Dendritic cell treated with granulocyte-macrophage colony-stimulating factor and Interleukin-4, amounts not matched to agents 40 ng/mL and 50 ng/mL, for 4 days (primary cell): ENCODE measurements at regions not wholly inside any gene's neighbourhood (a gene's known extent, or its start where the extent isn't known, plus 50 kb on each side); places are given as distances from the start of the nearest gene placed in this dataset.
"Not testable (repeated sequence)": the region's sequence is repeated elsewhere in the genome, so short reads cannot be mapped to it uniquely, and the experiment has no call there.

ENCODE experiments used
- H3K27ac Mint-ChIP-seq: one replicate; pipeline ENCODE4 v1.8.0; 2022; ENCODE audit warnings: mild to moderate bottlenecking, mixed read lengths
- H3K27me3 Mint-ChIP-seq: one replicate; pipeline ENCODE4 v1.8.0; 2022; ENCODE audit warnings: mild to moderate bottlenecking, mixed read lengths
- H3K36me3 Mint-ChIP-seq: one replicate; pipeline ENCODE4 v1.8.0; 2022; ENCODE audit warnings: low read depth, mixed read lengths
- H3K4me1 Mint-ChIP-seq: one replicate; pipeline ENCODE4 v1.8.0; 2022; ENCODE audit warnings: low read depth, mixed read lengths
- H3K4me3 Mint-ChIP-seq: one replicate; pipeline ENCODE4 v1.8.0; 2022; ENCODE audit warnings: mild to moderate bottlenecking, moderate library complexity, mixed read lengths
- H3K9me3 Mint-ChIP-seq: one replicate; pipeline ENCODE4 v1.8.0; 2022; ENCODE audit warnings: mixed read lengths
- intact Hi-C: fragments of 100-400 bp; cut with micrococcal nuclease; formaldehyde crosslinking; loops from one replicate; pipeline ENCODE4 v1.15.0; 2022

GRCh38 chr12:74595696-74596095, 58.1 kb downstream of the ATXN7L3B start:
- Mint-ChIP-seq H3K9me3 (no peaks in the 10 kb centered on the region), H3K27ac (no peak overlapping the region), H3K27me3 (no peaks in the 10 kb centered on the region), H3K36me3 (no peaks in the 10 kb centered on the region), H3K4me1 (no peaks in the 10 kb centered on the region), H3K4me3 (no peak overlapping the region)
- intact Hi-C loops: no loop called here

- Mint-ChIP-seq H3K4me1 (no peaks in the 10 kb centered on the region), H3K9me3 (peaks cover 14% of the 10 kb centered on the region), H3K27ac (no peak overlapping the region), H3K27me3 (no peaks in the 10 kb centered on the region), H3K36me3 (no peaks in the 10 kb centered on the region), H3K4me3 (no peak overlapping the region)
- intact Hi-C loops: no loop called here
Observed at GRCh38 chr12:74598819-74599218, 61.2 kb downstream of the ATXN7L3B start.

- Mint-ChIP-seq H3K4me1 (no peaks in the 10 kb centered on the region), H3K36me3 (no peaks in the 10 kb centered on the region), H3K27me3 (no peaks in the 10 kb centered on the region), H3K4me3 (no peak overlapping the region), H3K9me3 (peaks cover 14% of the 10 kb centered on the region), H3K27ac (no peak overlapping the region)
- intact Hi-C loops: no loop called here
Observed at GRCh38 chr12:74599932-74600331, 62.3 kb downstream of the ATXN7L3B start.

GRCh38 chr12:74600817-74601216, 63.2 kb downstream of the ATXN7L3B start:
- H3K4me1 Mint-ChIP-seq, H3K36me3 Mint-ChIP-seq, intact Hi-C loops, H3K27ac Mint-ChIP-seq, H3K4me3 Mint-ChIP-seq, H3K27me3 Mint-ChIP-seq: not testable (repeated sequence)
- peaks cover 14% of the 10 kb centered on the region for H3K9me3 Mint-ChIP-seq

- no peaks in the 10 kb centered on the region for H3K36me3 Mint-ChIP-seq
- H3K4me1 Mint-ChIP-seq: no peaks in the 10 kb centered on the region
- H3K27me3 Mint-ChIP-seq: no peaks in the 10 kb centered on the region
- no peak overlapping the region for H3K27ac Mint-ChIP-seq
- no peak overlapping the region for H3K4me3 Mint-ChIP-seq
- peaks cover 14% of the 10 kb centered on the region for H3K9me3 Mint-ChIP-seq
- intact Hi-C loops: no loop called here
Observed at GRCh38 chr12:74602881-74603672, 65.4 kb downstream of the ATXN7L3B start.

GRCh38 chr12:74608231-74608775, 70.7 kb downstream of the ATXN7L3B start:
- Mint-ChIP-seq H3K4me1 (no peaks in the 10 kb centered on the region), H3K9me3 (no peaks in the 10 kb centered on the region), H3K36me3 (no peaks in the 10 kb centered on the region), H3K27ac (no peak overlapping the region), H3K27me3 (no peaks in the 10 kb centered on the region), H3K4me3 (no peak overlapping the region)
- intact Hi-C loops: no loop called here

GRCh38 chr12:74610711-74611110, 73.1 kb downstream of the ATXN7L3B start:
- Mint-ChIP-seq H3K36me3 (no peaks in the 10 kb centered on the region), H3K4me3 (no peak overlapping the region), H3K27me3 (no peaks in the 10 kb centered on the region), H3K27ac (no peak overlapping the region), H3K4me1 (no peaks in the 10 kb centered on the region), H3K9me3 (no peaks in the 10 kb centered on the region)
- intact Hi-C loops: no loop called here

- Mint-ChIP-seq H3K27me3 (no peaks in the 10 kb centered on the region), H3K4me1 (no peaks in the 10 kb centered on the region), H3K4me3 (no peak overlapping the region), H3K9me3 (no peaks in the 10 kb centered on the region), H3K36me3 (no peaks in the 10 kb centered on the region), H3K27ac (no peak overlapping the region)
- intact Hi-C loops: no loop called here
Observed at GRCh38 chr12:74614426-74614825, 76.8 kb downstream of the ATXN7L3B start.

GRCh38 chr12:74619084-74619483, 81.4 kb downstream of the ATXN7L3B start:
- no peaks in the 10 kb centered on the region for H3K9me3 Mint-ChIP-seq
- intact Hi-C loops: no loop called here
- H3K27me3 Mint-ChIP-seq: no peaks in the 10 kb centered on the region
- H3K4me3 Mint-ChIP-seq: no peak overlapping the region
- no peak overlapping the region for H3K27ac Mint-ChIP-seq
- no peaks in the 10 kb centered on the region for H3K4me1 Mint-ChIP-seq
- H3K36me3 Mint-ChIP-seq: no peaks in the 10 kb centered on the region

GRCh38 chr12:74619884-74620283, 82.2 kb downstream of the ATXN7L3B start:
- H3K9me3 Mint-ChIP-seq: no peaks in the 10 kb centered on the region
- intact Hi-C loops: no loop called here
- no peaks in the 10 kb centered on the region for H3K27me3 Mint-ChIP-seq
- no peak overlapping the region for H3K27ac Mint-ChIP-seq
- H3K36me3 Mint-ChIP-seq: no peaks in the 10 kb centered on the region
- no peaks in the 10 kb centered on the region for H3K4me1 Mint-ChIP-seq
- H3K4me3 Mint-ChIP-seq: no peak overlapping the region

GRCh38 chr12:74620921-74621320, 83.3 kb downstream of the ATXN7L3B start:
- no peaks in the 10 kb centered on the region for H3K36me3 Mint-ChIP-seq
- no peaks in the 10 kb centered on the region for H3K4me1 Mint-ChIP-seq
- intact Hi-C loops: no loop called here
- H3K9me3 Mint-ChIP-seq: no peaks in the 10 kb centered on the region
- no peak overlapping the region for H3K27ac Mint-ChIP-seq
- no peaks in the 10 kb centered on the region for H3K27me3 Mint-ChIP-seq
- H3K4me3 Mint-ChIP-seq: no peak overlapping the region

GRCh38 chr12:74624201-74624600, 86.6 kb downstream of the ATXN7L3B start:
- intact Hi-C loops: no loop called here
- Mint-ChIP-seq H3K9me3 (peaks cover 6% of the 10 kb centered on the region), H3K4me3 (no peak overlapping the region), H3K27me3 (no peaks in the 10 kb centered on the region), H3K4me1 (no peaks in the 10 kb centered on the region), H3K36me3 (no peaks in the 10 kb centered on the region), H3K27ac (no peak overlapping the region)

GRCh38 chr12:74626397-74626796, 88.8 kb downstream of the ATXN7L3B start:
- peaks cover 26% of the 10 kb centered on the region for H3K9me3 Mint-ChIP-seq
- H3K36me3 Mint-ChIP-seq: no peaks in the 10 kb centered on the region
- H3K27ac Mint-ChIP-seq: no peak overlapping the region
- intact Hi-C loops: no loop called here
- no peaks in the 10 kb centered on the region for H3K27me3 Mint-ChIP-seq
- H3K4me3 Mint-ChIP-seq: no peak overlapping the region
- H3K4me1 Mint-ChIP-seq: no peaks in the 10 kb centered on the region

GRCh38 chr12:74641262-74641661, 103.6 kb downstream of the ATXN7L3B start:
- Mint-ChIP-seq H3K4me1 (no peaks in the 10 kb centered on the region), H3K27ac (no peak overlapping the region), H3K27me3 (no peaks in the 10 kb centered on the region), H3K9me3 (peaks cover 8% of the 10 kb centered on the region), H3K4me3 (no peak overlapping the region), H3K36me3 (no peaks in the 10 kb centered on the region)
- intact Hi-C loops: no loop called here

GRCh38 chr12:74641694-74642093, 104.1 kb downstream of the ATXN7L3B start:
- intact Hi-C loops: no loop called here
- Mint-ChIP-seq H3K4me3 (no peak overlapping the region), H3K27ac (no peak overlapping the region), H3K4me1 (no peaks in the 10 kb centered on the region), H3K9me3 (peaks cover 4% of the 10 kb centered on the region), H3K36me3 (no peaks in the 10 kb centered on the region), H3K27me3 (no peaks in the 10 kb centered on the region)
